GM12878 (cell line): ENCODE measurements at regions not wholly inside any gene's neighbourhood (a gene's known extent, or its start where the extent isn't known, plus 50 kb on each side); places are given as distances from the start of the nearest gene placed in this dataset.

Experiments used
- CBFB ChIP-seq: IDR thresholded peaks from 2 replicates; pipeline ENCODE4 v1.6.1; 2016; ENCODE audit warnings: antibody characterized with exemption, low read depth
- EZH2 ChIP-seq: IDR thresholded peaks from 2 replicates; pipeline ENCODE4 v1.6.1; 2012; ENCODE audit warnings: low read depth, mild to moderate bottlenecking, control low read depth, inconsistent platforms, low read length, borderline replicate concordance; ENCODE audit not compliant: control insufficient read depth
- FOXK2 ChIP-seq: fragments of 450-650 bp; IDR thresholded peaks from 2 replicates; pipeline ENCODE4 v1.6.1; 2017; ENCODE audit warnings: mild to moderate bottlenecking, moderate library complexity
- MXI1 ChIP-seq: fragments of 150-350 bp; IDR thresholded peaks from 2 replicates; pipeline ENCODE4 v1.6.1; 2011; ENCODE audit warnings: low read depth, mild to moderate bottlenecking, inconsistent platforms, low read length, improper control_type of control experiment
- POLR2A ChIP-seq: IDR thresholded peaks from 2 replicates; pipeline ENCODE4 v1.6.1; 2011; ENCODE audit warnings: low read depth, mild to moderate bottlenecking, low read length
- POLR2AphosphoS5 ChIP-seq: IDR thresholded peaks from 2 replicates; pipeline ENCODE4 v1.6.1; 2011; ENCODE audit warnings: mild to moderate bottlenecking, low read length, inconsistent platforms
- SUZ12 ChIP-seq: fragments of 200-600 bp; sonication (generic); IDR thresholded peaks from one replicate; pipeline ENCODE4 v1.6.1; 2018; ENCODE audit warnings: antibody characterized with exemption, mild to moderate bottlenecking; ENCODE audit not compliant: unreplicated experiment
- ZSCAN29 ChIP-seq: fragments of 450-650 bp; IDR thresholded peaks from 2 replicates; pipeline ENCODE4 v1.6.1; 2017; ENCODE audit warnings: mild to moderate bottlenecking, moderate library complexity
- TF ChIP-seq, protein P1 (sequence below), 3 experiments: IDR thresholded peaks in 2 of 3; conservative IDR thresholded peaks in 1 of 3; 2 replicates each; pipeline ENCODE4 v1.5.1; 2011; ENCODE audit warnings: low read depth in 3 of 3, low read length in 3 of 3, mild to moderate bottlenecking in 3 of 3, control low read depth in 2 of 3, moderate library complexity in 2 of 3, inconsistent platforms in 1 of 3, mixed read lengths in 1 of 3; ENCODE audit not compliant: control insufficient read depth in 2 of 3, insufficient read depth in 1 of 3; ENCODE audit errors: extremely low read depth in 1 of 3
- TF ChIP-seq, protein P2 (sequence below): IDR thresholded peaks from 2 replicates; pipeline ENCODE4 v1.6.1; 2011; ENCODE audit warnings: low read depth, low read length, improper control_type of control experiment, borderline replicate concordance

DNA sequence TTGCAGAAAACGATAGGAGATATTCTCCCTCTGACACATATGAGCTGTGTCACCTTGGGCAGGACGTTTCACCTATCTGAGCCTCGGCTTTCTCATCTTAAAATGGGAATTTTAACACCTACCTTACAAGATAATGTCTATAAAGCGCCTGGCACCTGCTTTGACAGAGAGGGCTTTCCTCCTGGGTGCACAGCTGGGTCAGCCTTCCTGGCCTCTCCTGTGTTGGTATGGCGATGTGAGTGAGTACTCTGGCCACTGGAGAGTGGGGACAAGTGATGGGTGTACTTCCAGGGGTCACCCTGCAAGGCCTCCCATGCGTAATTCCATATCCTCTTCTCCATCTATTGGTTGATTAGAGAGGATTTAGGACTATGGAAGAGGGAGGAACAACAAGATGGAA, 113.1 kb upstream of the SMIM23 start:
- TF ChIP-seq ZSCAN29 (no peak), EZH2 (no peak), CBFB (no peak), FOXK2 (no peak), SUZ12 (no peak), POLR2A (no peak), MXI1 (no peak), POLR2AphosphoS5 (no peak)
- TF ChIP-seq, protein P1, sequence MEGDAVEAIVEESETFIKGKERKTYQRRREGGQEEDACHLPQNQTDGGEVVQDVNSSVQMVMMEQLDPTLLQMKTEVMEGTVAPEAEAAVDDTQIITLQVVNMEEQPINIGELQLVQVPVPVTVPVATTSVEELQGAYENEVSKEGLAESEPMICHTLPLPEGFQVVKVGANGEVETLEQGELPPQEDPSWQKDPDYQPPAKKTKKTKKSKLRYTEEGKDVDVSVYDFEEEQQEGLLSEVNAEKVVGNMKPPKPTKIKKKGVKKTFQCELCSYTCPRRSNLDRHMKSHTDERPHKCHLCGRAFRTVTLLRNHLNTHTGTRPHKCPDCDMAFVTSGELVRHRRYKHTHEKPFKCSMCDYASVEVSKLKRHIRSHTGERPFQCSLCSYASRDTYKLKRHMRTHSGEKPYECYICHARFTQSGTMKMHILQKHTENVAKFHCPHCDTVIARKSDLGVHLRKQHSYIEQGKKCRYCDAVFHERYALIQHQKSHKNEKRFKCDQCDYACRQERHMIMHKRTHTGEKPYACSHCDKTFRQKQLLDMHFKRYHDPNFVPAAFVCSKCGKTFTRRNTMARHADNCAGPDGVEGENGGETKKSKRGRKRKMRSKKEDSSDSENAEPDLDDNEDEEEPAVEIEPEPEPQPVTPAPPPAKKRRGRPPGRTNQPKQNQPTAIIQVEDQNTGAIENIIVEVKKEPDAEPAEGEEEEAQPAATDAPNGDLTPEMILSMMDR (IDR thresholded peaks at IDR 0.05 in 2 of 3, conservative IDR thresholded peaks at IDR 0.05 in 1 of 3; ENCODE audit: control insufficient read depth in 2 of 3, extremely low read depth in 1 of 3, insufficient read depth in 1 of 3, low read depth in 3 of 3, low read length in 3 of 3) = no peak
- TF ChIP-seq, protein P2, sequence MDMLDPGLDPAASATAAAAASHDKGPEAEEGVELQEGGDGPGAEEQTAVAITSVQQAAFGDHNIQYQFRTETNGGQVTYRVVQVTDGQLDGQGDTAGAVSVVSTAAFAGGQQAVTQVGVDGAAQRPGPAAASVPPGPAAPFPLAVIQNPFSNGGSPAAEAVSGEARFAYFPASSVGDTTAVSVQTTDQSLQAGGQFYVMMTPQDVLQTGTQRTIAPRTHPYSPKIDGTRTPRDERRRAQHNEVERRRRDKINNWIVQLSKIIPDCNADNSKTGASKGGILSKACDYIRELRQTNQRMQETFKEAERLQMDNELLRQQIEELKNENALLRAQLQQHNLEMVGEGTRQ = no peak
